Right lobe of liver (tissue), 4 donors: ENCODE measurements at regions not wholly inside any gene's neighbourhood (a gene's known extent, or its start where the extent isn't known, plus 50 kb on each side); places are given as distances from the start of the nearest gene placed in this dataset.

ENCODE experiments used
- CTCF ChIP-seq, 4 donors: fragments of 200-600 bp in 3 of 4; fragments of 450-650 bp in 1 of 4; IDR thresholded peaks; one replicate each; pipeline versions ENCODE4 v1.5.1 to v1.8.0; 2016 to 2022; ENCODE audit warnings: antibody characterized with exemption in 4 of 4, mild to moderate bottlenecking in 2 of 4
- POLR2A ChIP-seq: fragments of 450-650 bp; IDR thresholded peaks from one replicate; pipeline ENCODE4 v1.6.1; 2017; ENCODE audit warnings: antibody characterized with exemption, mild to moderate bottlenecking
- donor health status: DM: no; HTN: no; CAD: no.
- donor health status: DM: no; HTN: no; CAD: no.
- donor health status: DM: no; HTN: yes; CAD: no.

- no peak for TF ChIP-seq CTCF (IDR thresholded peaks at IDR 0.05)
- TF ChIP-seq POLR2A = no peak
Observed at GRCh38 chr11:50379484-50379883, 346.8 kb downstream of the OR4C45 start.
